GM12878 (cell line): ENCODE measurements at regions not wholly inside any gene's neighbourhood (a gene's known extent, or its start where the extent isn't known, plus 50 kb on each side); places are given as distances from the start of the nearest gene placed in this dataset.

Experiments
- ATAC-seq: fragments of 200-7000 bp; cut with Tn5 transposase; 3 replicates; pipeline ENCODE4 v1.9.1; 2020; ENCODE audit warnings: mild to moderate bottlenecking, moderate library complexity
- BruUV-seq: library from RNA; stranded (reverse); fragments of 400-500 nt; replicated peaks from 2 replicates; lab custom pipeline; 2021; lab: Mats Ljungman, UMichigan
- CTCF ChIA-PET: fragments of 300-600 bp; sonication (Branson Sonifier 250); formaldehyde crosslinking; extraction: SDS; loops from one replicate; lab custom pipeline; 2021; ENCODE audit warnings: inconsistent platforms; lab: Yijun Ruan, JAX
- POLR2A ChIA-PET: fragments of 350-600 bp; formaldehyde crosslinking; extraction: SDS; loops from one replicate; lab custom pipeline; 2021; ENCODE audit warnings: inconsistent platforms; lab: Charles Lee
- RAD21 ChIA-PET: fragments of 300-600 bp; sonication (Branson Sonifier 250); formaldehyde crosslinking; loops from one replicate; lab custom pipeline; 2023; ENCODE audit warnings: antibody characterized with exemption; ENCODE audit not compliant: unreplicated experiment; lab: Charles Lee
- SMC1A ChIA-PET: fragments of 300-600 bp; sonication (Branson Sonifier 250); formaldehyde crosslinking; loops from one replicate; lab custom pipeline; 2023; ENCODE audit not compliant: unreplicated experiment, uncharacterized antibody; lab: Charles Lee
- DNase-seq: peaks from one replicate; pipeline ENCODE4 v3.0.0-alpha.2; 2011; ENCODE audit warnings: low read depth, low spot score
- FAIRE-seq: peaks from 3 replicates; lab custom pipeline; 2011; peaks lifted over from hg19 to GRCh38; lab: Jason Lieb, UNC
- H2AFZ ChIP-seq: 2 replicates; pipeline ENCODE4 v1.6.0; 2011; ENCODE audit warnings: low read depth, low read length, control low read depth; ENCODE audit not compliant: control insufficient read depth
- H3K27ac ChIP-seq: 2 replicates; pipeline ENCODE4 v1.5.1; 2011; ENCODE audit warnings: control low read depth; ENCODE audit not compliant: control insufficient read depth, insufficient read depth
- H3K27me3 ChIP-seq, 2 experiments: replicated peaks in 1 of 2; 2 replicates each; pipeline versions ENCODE4 v1.6.0 to v1.6.1; 2011; ENCODE audit warnings: low read length in 1 of 2; ENCODE audit not compliant: control insufficient read depth in 2 of 2, insufficient read depth in 2 of 2
- H3K36me3 ChIP-seq, 2 experiments: 2 replicates each; pipeline ENCODE4 v1.5.1; 2011; ENCODE audit warnings: low read length in 1 of 2; ENCODE audit not compliant: control insufficient read depth in 2 of 2, insufficient read depth in 2 of 2
- H3K4me1 ChIP-seq: 2 replicates; pipeline ENCODE4 v1.6.1; 2011; ENCODE audit warnings: mild to moderate bottlenecking, low read length, moderate library complexity, mixed read lengths; ENCODE audit not compliant: control insufficient read depth, insufficient read depth
- H3K4me2 ChIP-seq: 2 replicates; pipeline ENCODE4 v1.6.0; 2011; ENCODE audit warnings: control low read depth; ENCODE audit not compliant: control insufficient read depth, insufficient read depth
- H3K4me3 ChIP-seq: fragments of 200-600 bp; sonication (generic); 2 replicates; pipeline ENCODE4 v1.5.1; 2016
- H3K79me2 ChIP-seq: 2 replicates; pipeline ENCODE4 v1.6.0; 2011; ENCODE audit warnings: low read length; ENCODE audit not compliant: control insufficient read depth, insufficient read depth
- H3K9ac ChIP-seq: 2 replicates; pipeline ENCODE4 v1.8.0; 2011; ENCODE audit warnings: low read length, control low read depth, mixed read lengths; ENCODE audit not compliant: control insufficient read depth, insufficient read depth
- H3K9me3 ChIP-seq: replicated peaks from 3 replicates; pipeline ENCODE4 v1.5.1; 2011; ENCODE audit warnings: mild to moderate bottlenecking, low read length; ENCODE audit not compliant: control insufficient read depth, insufficient read depth
- H4K20me1 ChIP-seq: 2 replicates; pipeline ENCODE4 v1.6.0; 2011; ENCODE audit not compliant: control insufficient read depth, insufficient read depth
- CBX5 ChIP-seq: sonication (generic); IDR thresholded peaks from 2 replicates; pipeline ENCODE4 v1.6.1; 2016; ENCODE audit warnings: low read depth, moderate library complexity, mild to moderate bottlenecking, inconsistent platforms
- CREB1 ChIP-seq: IDR thresholded peaks from 2 replicates; pipeline ENCODE4 v1.6.1; 2012; ENCODE audit warnings: low read depth, mild to moderate bottlenecking, inconsistent platforms
- JUNB ChIP-seq: IDR thresholded peaks from 2 replicates; pipeline ENCODE4 v1.6.1; 2016; ENCODE audit warnings: antibody characterized with exemption, mild to moderate bottlenecking
- KAT2A ChIP-seq: conservative IDR thresholded peaks from 2 replicates; pipeline ENCODE4 v1.6.1; 2011; ENCODE audit warnings: low read depth, low read length; ENCODE audit not compliant: control insufficient read depth
- NBN ChIP-seq: fragments of 450-650 bp; IDR thresholded peaks from 2 replicates; pipeline ENCODE4 v1.6.1; 2016
- RAD51 ChIP-seq: fragments of 450-650 bp; IDR thresholded peaks from 2 replicates; pipeline ENCODE4 v1.6.1; 2016; ENCODE audit warnings: moderate library complexity, mild to moderate bottlenecking, inconsistent platforms
- SIN3A ChIP-seq: IDR thresholded peaks from 2 replicates; pipeline ENCODE4 v1.6.1; 2012; ENCODE audit warnings: low read depth, low read length, improper control_type of control experiment
- SUZ12 ChIP-seq: fragments of 200-600 bp; sonication (generic); IDR thresholded peaks from one replicate; pipeline ENCODE4 v1.6.1; 2018; ENCODE audit warnings: antibody characterized with exemption, mild to moderate bottlenecking; ENCODE audit not compliant: unreplicated experiment
- TCF7 ChIP-seq: IDR thresholded peaks from 2 replicates; pipeline ENCODE4 v1.6.1; 2014; ENCODE audit warnings: antibody characterized with exemption, borderline replicate concordance
- WGBS: methylation state at CpG from one replicate; pipeline ENCODE4 v1.1.6; 2016; ENCODE audit warnings: low lambda C conversion rate; ENCODE audit not compliant: insufficient replicate concordance, insufficient coverage; ENCODE audit errors: missing lambda C conversion rate; 5-methylcytosine and 5-hydroxymethylcytosine counted together
- in situ Hi-C: fragments of 300-500 bp; cut with MboI; formaldehyde crosslinking; loops from 9 replicates; pipeline ENCODE4 v1.14.3; 2018; ENCODE audit warnings: mixed read lengths
- intact Hi-C: fragments of 100-400 bp; cut with micrococcal nuclease; formaldehyde crosslinking; loops from one replicate; pipeline ENCODE4 v1.14.2; 2022; ENCODE audit not compliant: unreplicated experiment
- TF ChIP-seq, protein P1 (sequence below): IDR thresholded peaks from 2 replicates; pipeline ENCODE4 v1.6.1; 2012; ENCODE audit warnings: low read length, inconsistent platforms
- TF ChIP-seq, protein P2 (sequence below): fragments of 450-650 bp; IDR thresholded peaks from 2 replicates; pipeline ENCODE4 v1.6.1; 2018; ENCODE audit warnings: mild to moderate bottlenecking, low read depth, moderate library complexity; ENCODE audit not compliant: partially characterized antibody
- TF ChIP-seq, protein P3 (sequence below): fragments of 450-650 bp; IDR thresholded peaks from 2 replicates; pipeline ENCODE4 v1.6.1; 2017; ENCODE audit warnings: borderline replicate concordance
- TF ChIP-seq, protein P4 (sequence below), 3 experiments: IDR thresholded peaks in 2 of 3; conservative IDR thresholded peaks in 1 of 3; 2 replicates each; pipeline ENCODE4 v1.5.1; 2011; ENCODE audit warnings: low read depth in 3 of 3, low read length in 3 of 3, mild to moderate bottlenecking in 3 of 3, control low read depth in 2 of 3, moderate library complexity in 2 of 3, inconsistent platforms in 1 of 3, mixed read lengths in 1 of 3; ENCODE audit not compliant: control insufficient read depth in 2 of 3, insufficient read depth in 1 of 3; ENCODE audit errors: extremely low read depth in 1 of 3

DNA sequence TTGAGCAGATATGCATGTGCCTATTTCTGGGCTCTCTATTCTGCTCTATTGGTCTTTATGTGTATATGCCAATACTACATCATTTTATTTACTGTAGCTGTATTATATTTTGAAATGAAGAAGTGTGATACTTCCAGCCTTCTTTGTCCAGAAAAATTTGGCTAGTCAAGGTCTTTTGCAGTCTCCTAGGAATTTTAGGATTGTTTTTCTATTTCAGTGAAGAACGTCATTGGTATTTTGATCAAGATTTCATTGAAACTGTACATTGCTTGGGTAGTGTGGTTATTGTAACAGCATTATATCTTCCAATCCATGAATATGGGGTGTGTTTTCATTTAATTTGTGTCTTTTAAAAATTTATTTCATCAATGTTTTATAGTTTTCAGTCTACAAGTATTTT, 400.3 kb downstream of the AASDHPPT start:
- TF ChIP-seq NBN: no peak
- TF ChIP-seq, protein P1, sequence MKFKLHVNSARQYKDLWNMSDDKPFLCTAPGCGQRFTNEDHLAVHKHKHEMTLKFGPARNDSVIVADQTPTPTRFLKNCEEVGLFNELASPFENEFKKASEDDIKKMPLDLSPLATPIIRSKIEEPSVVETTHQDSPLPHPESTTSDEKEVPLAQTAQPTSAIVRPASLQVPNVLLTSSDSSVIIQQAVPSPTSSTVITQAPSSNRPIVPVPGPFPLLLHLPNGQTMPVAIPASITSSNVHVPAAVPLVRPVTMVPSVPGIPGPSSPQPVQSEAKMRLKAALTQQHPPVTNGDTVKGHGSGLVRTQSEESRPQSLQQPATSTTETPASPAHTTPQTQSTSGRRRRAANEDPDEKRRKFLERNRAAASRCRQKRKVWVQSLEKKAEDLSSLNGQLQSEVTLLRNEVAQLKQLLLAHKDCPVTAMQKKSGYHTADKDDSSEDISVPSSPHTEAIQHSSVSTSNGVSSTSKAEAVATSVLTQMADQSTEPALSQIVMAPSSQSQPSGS: no peak
- no peak for TF ChIP-seq CREB1
- no peak for TF ChIP-seq SIN3A
- TF ChIP-seq, protein P2, sequence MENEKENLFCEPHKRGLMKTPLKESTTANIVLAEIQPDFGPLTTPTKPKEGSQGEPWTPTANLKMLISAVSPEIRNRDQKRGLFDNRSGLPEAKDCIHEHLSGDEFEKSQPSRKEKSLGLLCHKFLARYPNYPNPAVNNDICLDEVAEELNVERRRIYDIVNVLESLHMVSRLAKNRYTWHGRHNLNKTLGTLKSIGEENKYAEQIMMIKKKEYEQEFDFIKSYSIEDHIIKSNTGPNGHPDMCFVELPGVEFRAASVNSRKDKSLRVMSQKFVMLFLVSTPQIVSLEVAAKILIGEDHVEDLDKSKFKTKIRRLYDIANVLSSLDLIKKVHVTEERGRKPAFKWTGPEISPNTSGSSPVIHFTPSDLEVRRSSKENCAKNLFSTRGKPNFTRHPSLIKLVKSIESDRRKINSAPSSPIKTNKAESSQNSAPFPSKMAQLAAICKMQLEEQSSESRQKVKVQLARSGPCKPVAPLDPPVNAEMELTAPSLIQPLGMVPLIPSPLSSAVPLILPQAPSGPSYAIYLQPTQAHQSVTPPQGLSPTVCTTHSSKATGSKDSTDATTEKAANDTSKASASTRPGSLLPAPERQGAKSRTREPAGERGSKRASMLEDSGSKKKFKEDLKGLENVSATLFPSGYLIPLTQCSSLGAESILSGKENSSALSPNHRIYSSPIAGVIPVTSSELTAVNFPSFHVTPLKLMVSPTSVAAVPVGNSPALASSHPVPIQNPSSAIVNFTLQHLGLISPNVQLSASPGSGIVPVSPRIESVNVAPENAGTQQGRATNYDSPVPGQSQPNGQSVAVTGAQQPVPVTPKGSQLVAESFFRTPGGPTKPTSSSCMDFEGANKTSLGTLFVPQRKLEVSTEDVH: no peak
- TF ChIP-seq, protein P3, sequence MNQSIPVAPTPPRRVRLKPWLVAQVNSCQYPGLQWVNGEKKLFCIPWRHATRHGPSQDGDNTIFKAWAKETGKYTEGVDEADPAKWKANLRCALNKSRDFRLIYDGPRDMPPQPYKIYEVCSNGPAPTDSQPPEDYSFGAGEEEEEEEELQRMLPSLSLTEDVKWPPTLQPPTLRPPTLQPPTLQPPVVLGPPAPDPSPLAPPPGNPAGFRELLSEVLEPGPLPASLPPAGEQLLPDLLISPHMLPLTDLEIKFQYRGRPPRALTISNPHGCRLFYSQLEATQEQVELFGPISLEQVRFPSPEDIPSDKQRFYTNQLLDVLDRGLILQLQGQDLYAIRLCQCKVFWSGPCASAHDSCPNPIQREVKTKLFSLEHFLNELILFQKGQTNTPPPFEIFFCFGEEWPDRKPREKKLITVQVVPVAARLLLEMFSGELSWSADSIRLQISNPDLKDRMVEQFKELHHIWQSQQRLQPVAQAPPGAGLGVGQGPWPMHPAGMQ: no peak
- TF ChIP-seq SUZ12: no peak
- no peak for TF ChIP-seq CBX5
- no peak for TF ChIP-seq RAD51
- TF ChIP-seq KAT2A: no peak
- no peak for TF ChIP-seq JUNB
- no peak for TF ChIP-seq TCF7
- TF ChIP-seq, protein P4, sequence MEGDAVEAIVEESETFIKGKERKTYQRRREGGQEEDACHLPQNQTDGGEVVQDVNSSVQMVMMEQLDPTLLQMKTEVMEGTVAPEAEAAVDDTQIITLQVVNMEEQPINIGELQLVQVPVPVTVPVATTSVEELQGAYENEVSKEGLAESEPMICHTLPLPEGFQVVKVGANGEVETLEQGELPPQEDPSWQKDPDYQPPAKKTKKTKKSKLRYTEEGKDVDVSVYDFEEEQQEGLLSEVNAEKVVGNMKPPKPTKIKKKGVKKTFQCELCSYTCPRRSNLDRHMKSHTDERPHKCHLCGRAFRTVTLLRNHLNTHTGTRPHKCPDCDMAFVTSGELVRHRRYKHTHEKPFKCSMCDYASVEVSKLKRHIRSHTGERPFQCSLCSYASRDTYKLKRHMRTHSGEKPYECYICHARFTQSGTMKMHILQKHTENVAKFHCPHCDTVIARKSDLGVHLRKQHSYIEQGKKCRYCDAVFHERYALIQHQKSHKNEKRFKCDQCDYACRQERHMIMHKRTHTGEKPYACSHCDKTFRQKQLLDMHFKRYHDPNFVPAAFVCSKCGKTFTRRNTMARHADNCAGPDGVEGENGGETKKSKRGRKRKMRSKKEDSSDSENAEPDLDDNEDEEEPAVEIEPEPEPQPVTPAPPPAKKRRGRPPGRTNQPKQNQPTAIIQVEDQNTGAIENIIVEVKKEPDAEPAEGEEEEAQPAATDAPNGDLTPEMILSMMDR (IDR thresholded peaks at IDR 0.05 in 2 of 3, conservative IDR thresholded peaks at IDR 0.05 in 1 of 3; ENCODE audit: control insufficient read depth in 2 of 3, extremely low read depth in 1 of 3, insufficient read depth in 1 of 3, low read depth in 3 of 3, low read length in 3 of 3): no peak
- TF ChIP-seq, all 136 proteins: peak for 0
- Histone ChIP-seq H3K9ac (no peak overlapping the region), H3K9me3 (no peaks in the 10 kb centered on the region), H3K27ac (no peak overlapping the region), H3K4me2 (no peak overlapping the region), H2AFZ (no peak overlapping the region), H3K4me3 (no peak overlapping the region), H4K20me1 (no peaks in the 10 kb centered on the region), H3K79me2 (no peaks in the 10 kb centered on the region), H3K27me3 (no peaks in the 10 kb centered on the region), H3K4me1 (no peaks in the 10 kb centered on the region), H3K36me3 (no peaks in the 10 kb centered on the region)
- SMC1A ChIA-PET: no interaction called here
- no peak for FAIRE-seq
- intact Hi-C loops (no loop called here), in situ Hi-C loops (no loop called here)
- no peak for ATAC-seq
- POLR2A ChIA-PET: no interaction called here
- RAD21 ChIA-PET: no interaction called here
- CTCF ChIA-PET: no interaction called here
- 0% methylated on average over 1 of the region's 1 CpG for WGBS
- DNase-seq: no peak
- BruUV-seq: no TSS peak
